DND-41 (cell line): ENCODE measurements at regions not wholly inside any gene's neighbourhood (a gene's known extent, or its start where the extent isn't known, plus 50 kb on each side); places are given as distances from the start of the nearest gene placed in this dataset.

Experiments
- CTCF ChIP-seq: IDR thresholded peaks from 2 replicates; pipeline ENCODE4 v1.5.1; 2012; ENCODE audit warnings: borderline replicate concordance, low read length, moderate library complexity, mild to moderate bottlenecking; ENCODE audit not compliant: poor library complexity, severe bottlenecking; ENCODE audit errors: extremely low read depth
- EZH2 ChIP-seq: IDR thresholded peaks from 3 replicates; pipeline ENCODE4 v1.6.1; 2012; ENCODE audit warnings: borderline replicate concordance, low read depth, mild to moderate bottlenecking, moderate library complexity, low read length, inconsistent platforms; ENCODE audit not compliant: severe bottlenecking

- TF ChIP-seq EZH2, result no peak
- no peak for TF ChIP-seq CTCF
Measured at GRCh38 chr13:21868823-21869222, 197.9 kb downstream of the FGF9 start.
